ENCODE measurements at regions not wholly inside any gene's neighbourhood (a gene's known extent, or its start where the extent isn't known, plus 50 kb on each side); places are given as distances from the start of the nearest gene placed in this dataset.

DNA sequence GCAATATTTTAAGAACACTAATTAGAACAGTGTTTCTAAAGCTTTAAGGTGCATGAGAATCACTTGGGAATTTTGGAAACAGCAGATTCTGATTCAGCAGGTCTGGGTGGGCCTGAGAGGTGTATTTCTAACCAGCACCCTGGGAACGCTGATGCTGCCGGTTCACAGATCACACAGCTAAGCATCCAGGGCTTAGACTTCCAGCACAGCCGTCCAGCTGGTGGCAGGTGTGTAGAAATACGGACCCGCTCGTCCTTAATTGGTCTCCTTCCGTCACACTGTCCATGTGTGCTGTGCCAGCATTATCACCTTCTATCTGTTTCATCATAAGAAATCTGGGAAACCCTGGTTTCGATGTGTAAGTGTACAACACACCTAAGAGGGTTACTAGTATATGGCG, 1029.0 kb downstream of the EFNB2 start:
- Histone ChIP-seq H3K4me1 (ENCODE audit: control insufficient read depth, insufficient read depth, low read length, poor library complexity, severe bottlenecking) (no peaks in the 10 kb centered on the region), H3K36me3 (ENCODE audit: control insufficient read depth, insufficient read depth, low read length) (no peaks in the 10 kb centered on the region), H3K4me3 (ENCODE audit: insufficient read depth, low read depth, low read length, poor library complexity, severe bottlenecking) (no peak overlapping the region), H3K27me3 (replicated peaks; ENCODE audit: control insufficient read depth, insufficient read depth, low read length, poor library complexity, severe bottlenecking) (no peaks in the 10 kb centered on the region), H3K27ac (ENCODE audit: insufficient read depth, low read length, poor library complexity, severe bottlenecking) (no peak overlapping the region), H3K9me3 (ENCODE audit: control insufficient read depth, low read length) (no peaks in the 10 kb centered on the region)
- DNase-seq: no peak

DNA sequence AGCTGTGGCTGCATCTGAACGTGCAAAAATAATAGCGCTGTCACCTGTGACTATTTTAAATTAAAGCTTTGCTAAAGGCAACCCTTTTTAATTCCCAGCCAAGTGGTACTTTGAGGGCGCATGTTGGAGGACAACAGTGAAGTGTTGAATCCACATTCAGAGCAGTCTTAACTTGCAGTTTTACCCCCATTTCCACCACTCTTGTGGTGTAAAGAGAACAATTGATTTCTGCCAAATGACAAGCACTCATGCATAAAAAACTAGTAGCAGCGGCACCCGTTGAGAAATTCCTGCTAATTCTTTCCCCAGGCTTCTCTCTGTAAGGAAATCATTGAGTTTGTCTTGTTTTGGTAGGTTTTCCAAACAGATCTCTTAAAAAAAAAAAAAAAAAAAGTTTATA, 1033.3 kb downstream of the EFNB2 start:
- H3K9me3 ChIP-seq (ENCODE audit: control insufficient read depth, low read length): no peaks in the 10 kb centered on the region
- no peak overlapping the region for H3K4me3 ChIP-seq (ENCODE audit: insufficient read depth, low read depth, low read length, poor library complexity, severe bottlenecking)
- no peak overlapping the region for H3K27ac ChIP-seq (ENCODE audit: insufficient read depth, low read length, poor library complexity, severe bottlenecking)
- no peaks in the 10 kb centered on the region for H3K27me3 ChIP-seq (replicated peaks; ENCODE audit: control insufficient read depth, insufficient read depth, low read length, poor library complexity, severe bottlenecking)
- no peak for DNase-seq
- no peaks in the 10 kb centered on the region for H3K36me3 ChIP-seq (ENCODE audit: control insufficient read depth, insufficient read depth, low read length)
- no peaks in the 10 kb centered on the region for H3K4me1 ChIP-seq (ENCODE audit: control insufficient read depth, insufficient read depth, low read length, poor library complexity, severe bottlenecking)

DNA sequence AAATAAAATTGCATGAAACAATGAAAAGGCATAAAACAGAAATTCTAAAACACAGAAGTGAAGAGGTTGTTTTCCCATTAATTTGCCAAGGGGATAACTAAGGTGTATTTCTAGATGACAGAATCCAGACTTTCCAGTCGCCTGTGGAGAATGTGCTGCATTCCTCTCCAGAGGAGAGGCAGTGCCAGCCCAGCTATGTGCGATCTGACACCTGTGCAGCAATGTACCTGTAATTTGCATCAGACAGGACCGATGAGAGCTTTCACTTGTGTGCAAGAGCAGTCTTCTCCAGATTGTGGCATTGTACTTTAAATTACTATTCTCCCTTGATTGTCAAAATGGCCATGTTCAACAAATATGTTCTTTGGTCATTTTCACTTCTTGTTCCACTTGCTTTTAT, 1037.9 kb downstream of the EFNB2 start:
- Histone ChIP-seq H3K4me3 (ENCODE audit: insufficient read depth, low read depth, low read length, poor library complexity, severe bottlenecking) (no peak overlapping the region), H3K27ac (ENCODE audit: insufficient read depth, low read length, poor library complexity, severe bottlenecking) (no peak overlapping the region), H3K4me1 (ENCODE audit: control insufficient read depth, insufficient read depth, low read length, poor library complexity, severe bottlenecking) (no peaks in the 10 kb centered on the region), H3K9me3 (ENCODE audit: control insufficient read depth, low read length) (no peaks in the 10 kb centered on the region), H3K36me3 (ENCODE audit: control insufficient read depth, insufficient read depth, low read length) (no peaks in the 10 kb centered on the region), H3K27me3 (replicated peaks; ENCODE audit: control insufficient read depth, insufficient read depth, low read length, poor library complexity, severe bottlenecking) (no peaks in the 10 kb centered on the region)
- DNase-seq: no peak

GRCh38 chr13:105492216-105492615, 1043.2 kb downstream of the EFNB2 start:
- no peaks in the 10 kb centered on the region for H3K4me1 ChIP-seq (ENCODE audit: control insufficient read depth, insufficient read depth, low read length, poor library complexity, severe bottlenecking)

DNA sequence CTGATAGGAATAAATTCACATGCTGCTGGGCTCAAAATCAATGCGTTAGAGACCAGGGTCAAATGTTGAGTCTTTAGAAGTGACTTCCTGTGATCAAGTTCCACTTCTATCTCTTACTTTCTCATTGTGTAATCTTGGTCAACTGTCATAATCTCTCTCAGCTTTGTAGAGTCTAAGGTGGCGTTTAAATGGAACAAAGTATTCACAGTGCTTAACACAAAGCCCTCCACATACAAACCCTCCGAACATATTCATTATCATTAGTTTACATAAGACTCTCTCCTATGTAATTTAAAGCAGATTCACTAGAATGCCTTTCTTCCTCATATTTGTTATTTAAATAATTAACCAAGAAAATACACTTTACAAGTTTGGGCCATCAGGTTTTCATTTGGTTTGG, 1044.1 kb downstream of the EFNB2 start:
- Histone ChIP-seq H3K36me3 (ENCODE audit: control insufficient read depth, insufficient read depth, low read length) (no peaks in the 10 kb centered on the region), H3K9me3 (ENCODE audit: control insufficient read depth, low read length) (no peaks in the 10 kb centered on the region), H3K4me1 (ENCODE audit: control insufficient read depth, insufficient read depth, low read length, poor library complexity, severe bottlenecking) (no peaks in the 10 kb centered on the region), H3K27me3 (replicated peaks; ENCODE audit: control insufficient read depth, insufficient read depth, low read length, poor library complexity, severe bottlenecking) (no peaks in the 10 kb centered on the region), H3K4me3 (ENCODE audit: insufficient read depth, low read depth, low read length, poor library complexity, severe bottlenecking) (no peak overlapping the region), H3K27ac (ENCODE audit: insufficient read depth, low read length, poor library complexity, severe bottlenecking) (no peak overlapping the region)
- no peak for DNase-seq

More at GRCh38 chr13:105492216-105492615, 1043.2 kb downstream of the EFNB2 start:
- Histone ChIP-seq H3K27me3 (replicated peaks; ENCODE audit: control insufficient read depth, insufficient read depth, low read length, poor library complexity, severe bottlenecking) (no peaks in the 10 kb centered on the region), H3K36me3 (ENCODE audit: control insufficient read depth, insufficient read depth, low read length) (no peaks in the 10 kb centered on the region), H3K9me3 (ENCODE audit: control insufficient read depth, low read length) (no peaks in the 10 kb centered on the region), H3K4me3 (ENCODE audit: insufficient read depth, low read depth, low read length, poor library complexity, severe bottlenecking) (no peak overlapping the region), H3K27ac (ENCODE audit: insufficient read depth, low read length, poor library complexity, severe bottlenecking) (no peak overlapping the region)
- DNase-seq: no peak

GRCh38 chr13:105485081-105485480, 1050.4 kb downstream of the EFNB2 start:
- Histone ChIP-seq H3K36me3 (ENCODE audit: control insufficient read depth, insufficient read depth, low read length) (no peaks in the 10 kb centered on the region), H3K27ac (ENCODE audit: insufficient read depth, low read length, poor library complexity, severe bottlenecking) (no peak overlapping the region)
- DNase-seq: no peak

GRCh38 chr13:105474983-105475610, 1060.4 kb downstream of the EFNB2 start:
- Histone ChIP-seq H3K9me3 (ENCODE audit: control insufficient read depth, low read length) (no peaks in the 10 kb centered on the region), H3K4me3 (ENCODE audit: insufficient read depth, low read depth, low read length, poor library complexity, severe bottlenecking) (no peak overlapping the region), H3K36me3 (ENCODE audit: control insufficient read depth, insufficient read depth, low read length) (no peaks in the 10 kb centered on the region), H3K4me1 (ENCODE audit: control insufficient read depth, insufficient read depth, low read length, poor library complexity, severe bottlenecking) (no peaks in the 10 kb centered on the region), H3K27ac (ENCODE audit: insufficient read depth, low read length, poor library complexity, severe bottlenecking) (no peak overlapping the region), H3K27me3 (replicated peaks; ENCODE audit: control insufficient read depth, insufficient read depth, low read length, poor library complexity, severe bottlenecking) (no peaks in the 10 kb centered on the region)
- no peak for DNase-seq

More at GRCh38 chr13:105485081-105485480, 1050.4 kb downstream of the EFNB2 start:
- Histone ChIP-seq H3K27me3 (replicated peaks; ENCODE audit: control insufficient read depth, insufficient read depth, low read length, poor library complexity, severe bottlenecking) (no peaks in the 10 kb centered on the region), H3K9me3 (ENCODE audit: control insufficient read depth, low read length) (no peaks in the 10 kb centered on the region), H3K4me3 (ENCODE audit: insufficient read depth, low read depth, low read length, poor library complexity, severe bottlenecking) (no peak overlapping the region), H3K4me1 (ENCODE audit: control insufficient read depth, insufficient read depth, low read length, poor library complexity, severe bottlenecking) (no peaks in the 10 kb centered on the region)

DNA sequence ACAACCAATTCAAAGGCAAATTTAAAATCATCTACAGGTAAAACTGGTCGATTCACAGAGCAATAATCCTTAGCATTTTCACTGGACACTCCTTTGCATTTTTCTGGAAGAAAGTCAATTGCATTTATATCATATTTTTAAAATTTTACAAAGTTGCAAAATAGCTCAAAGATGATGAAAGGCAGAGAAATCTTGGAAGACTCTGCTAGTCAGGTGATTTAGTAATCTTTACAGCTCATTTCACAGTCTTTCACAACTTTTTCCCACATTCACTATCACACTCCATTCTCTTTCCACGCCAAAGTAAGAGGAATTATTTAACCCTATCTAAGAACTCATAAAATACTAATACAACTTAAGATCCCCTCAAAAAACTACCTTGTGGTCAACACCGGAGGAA, 1063.8 kb downstream of the EFNB2 start:
- no peaks in the 10 kb centered on the region for H3K27me3 ChIP-seq (replicated peaks; ENCODE audit: control insufficient read depth, insufficient read depth, low read length, poor library complexity, severe bottlenecking)
- H3K4me1 ChIP-seq (ENCODE audit: control insufficient read depth, insufficient read depth, low read length, poor library complexity, severe bottlenecking): no peaks in the 10 kb centered on the region
- DNase-seq: no peak
- H3K4me3 ChIP-seq (ENCODE audit: insufficient read depth, low read depth, low read length, poor library complexity, severe bottlenecking): no peak overlapping the region
- no peak overlapping the region for H3K27ac ChIP-seq (ENCODE audit: insufficient read depth, low read length, poor library complexity, severe bottlenecking)
- H3K36me3 ChIP-seq (ENCODE audit: control insufficient read depth, insufficient read depth, low read length): no peaks in the 10 kb centered on the region
- no peaks in the 10 kb centered on the region for H3K9me3 ChIP-seq (ENCODE audit: control insufficient read depth, low read length)

GRCh38 chr13:105466376-105466775, 1069.1 kb downstream of the EFNB2 start:
- no peaks in the 10 kb centered on the region for H3K36me3 ChIP-seq (ENCODE audit: control insufficient read depth, insufficient read depth, low read length)
- no peak overlapping the region for H3K27ac ChIP-seq (ENCODE audit: insufficient read depth, low read length, poor library complexity, severe bottlenecking)
- H3K4me3 ChIP-seq (ENCODE audit: insufficient read depth, low read depth, low read length, poor library complexity, severe bottlenecking): no peak overlapping the region
- H3K27me3 ChIP-seq (replicated peaks; ENCODE audit: control insufficient read depth, insufficient read depth, low read length, poor library complexity, severe bottlenecking): no peaks in the 10 kb centered on the region
- no peak for DNase-seq
- H3K9me3 ChIP-seq (ENCODE audit: control insufficient read depth, low read length): no peaks in the 10 kb centered on the region
- H3K4me1 ChIP-seq (ENCODE audit: control insufficient read depth, insufficient read depth, low read length, poor library complexity, severe bottlenecking): no peaks in the 10 kb centered on the region

- H3K4me1 ChIP-seq (ENCODE audit: control insufficient read depth, insufficient read depth, low read length, poor library complexity, severe bottlenecking): no peaks in the 10 kb centered on the region
- no peak within 1 kb of the TSS for H3K4me3 ChIP-seq (ENCODE audit: insufficient read depth, low read depth, low read length, poor library complexity, severe bottlenecking)
- no peak within 1 kb of the TSS for H3K27ac ChIP-seq (ENCODE audit: insufficient read depth, low read length, poor library complexity, severe bottlenecking)
- H3K9me3 ChIP-seq (ENCODE audit: control insufficient read depth, low read length): no peaks in the 10 kb centered on the region
- DNase-seq: no peak
- H3K27me3 ChIP-seq (replicated peaks; ENCODE audit: control insufficient read depth, insufficient read depth, low read length, poor library complexity, severe bottlenecking): no peaks in the 10 kb centered on the region
- no peaks in the 10 kb centered on the region for H3K36me3 ChIP-seq (ENCODE audit: control insufficient read depth, insufficient read depth, low read length)
Measured at GRCh38 chr13:105465745-105466144, 1069.7 kb downstream of the EFNB2 start, which contains the start of gene DAOA. Gene DAOA, plus strand, starts transcription at chr13:105466045.
